Osteocyte (in vitro differentiated cells): ENCODE measurements at regions not wholly inside any gene's neighbourhood (a gene's known extent, or its start where the extent isn't known, plus 50 kb on each side); places are given as distances from the start of the nearest gene placed in this dataset.

Experiments used
- DNase-seq: peaks from one replicate; pipeline ENCODE4 v3.0.0; 2021; ENCODE audit warnings: mixed read lengths; ENCODE audit not compliant: unreplicated experiment; ENCODE audit errors: extremely low spot score
- H3K27ac Mint-ChIP-seq: one replicate; pipeline ENCODE4 v1.8.0; 2021; ENCODE audit warnings: mild to moderate bottlenecking, mixed read lengths; ENCODE audit not compliant: unreplicated experiment
- H3K27me3 Mint-ChIP-seq: one replicate; pipeline ENCODE4 v1.8.0; 2021; ENCODE audit warnings: mixed read lengths; ENCODE audit not compliant: unreplicated experiment
- H3K36me3 Mint-ChIP-seq: one replicate; pipeline ENCODE4 v1.8.0; 2021; ENCODE audit warnings: mixed read lengths; ENCODE audit not compliant: unreplicated experiment
- H3K4me1 Mint-ChIP-seq: one replicate; pipeline ENCODE4 v1.8.0; 2021; ENCODE audit warnings: mixed read lengths; ENCODE audit not compliant: unreplicated experiment
- H3K4me3 Mint-ChIP-seq: one replicate; pipeline ENCODE4 v1.8.0; 2021; ENCODE audit warnings: mild to moderate bottlenecking, moderate library complexity, mixed read lengths; ENCODE audit not compliant: unreplicated experiment
- H3K9me3 Mint-ChIP-seq: one replicate; pipeline ENCODE4 v1.8.0; 2021; ENCODE audit warnings: mixed read lengths; ENCODE audit not compliant: unreplicated experiment
- CTCF ChIP-seq: fragments of 200-600 bp; sonication (generic); IDR thresholded peaks from 2 replicates; pipeline ENCODE4 v1.5.0; 2021; ENCODE audit warnings: antibody characterized with exemption, mild to moderate bottlenecking, moderate library complexity

GRCh38 chr13:80605716-80606115, 264.8 kb upstream of the SPRY2 start:
- no peaks in the 10 kb centered on the region for H3K36me3 Mint-ChIP-seq
- H3K4me3 Mint-ChIP-seq: no peak overlapping the region
- no peaks in the 10 kb centered on the region for H3K27me3 Mint-ChIP-seq
- no peak overlapping the region for H3K27ac Mint-ChIP-seq
- DNase-seq: no peak
- H3K9me3 Mint-ChIP-seq: no peaks in the 10 kb centered on the region
- H3K4me1 Mint-ChIP-seq: no peaks in the 10 kb centered on the region
- no peak for TF ChIP-seq CTCF

- TF ChIP-seq CTCF: no peak
- Mint-ChIP-seq H3K9me3 (no peaks in the 10 kb centered on the region), H3K27ac (no peak overlapping the region), H3K4me3 (no peak overlapping the region), H3K4me1 (no peaks in the 10 kb centered on the region), H3K27me3 (no peaks in the 10 kb centered on the region), H3K36me3 (no peaks in the 10 kb centered on the region)
- no peak for DNase-seq
Measured at GRCh38 chr13:80605011-80605410, 264.1 kb upstream of the SPRY2 start.

- Mint-ChIP-seq H3K9me3 (no peaks in the 10 kb centered on the region), H3K36me3 (no peaks in the 10 kb centered on the region), H3K4me3 (no peak overlapping the region), H3K4me1 (peaks cover 3% of the 10 kb centered on the region), H3K27ac (no peak overlapping the region), H3K27me3 (no peaks in the 10 kb centered on the region)
- DNase-seq: no peak
- TF ChIP-seq CTCF: no peak
Measured at GRCh38 chr13:80604098-80604497, 263.2 kb upstream of the SPRY2 start.

- Mint-ChIP-seq H3K36me3 (no peaks in the 10 kb centered on the region), H3K9me3 (no peaks in the 10 kb centered on the region), H3K27me3 (no peaks in the 10 kb centered on the region), H3K4me3 (no peak overlapping the region), H3K4me1 (peaks cover 3% of the 10 kb centered on the region), H3K27ac (no peak overlapping the region)
- no peak for DNase-seq
- TF ChIP-seq CTCF: no peak
Measured at GRCh38 chr13:80603351-80603750, 262.4 kb upstream of the SPRY2 start.

- Mint-ChIP-seq H3K36me3 (no peaks in the 10 kb centered on the region), H3K9me3 (no peaks in the 10 kb centered on the region), H3K4me3 (no peak overlapping the region), H3K27me3 (no peaks in the 10 kb centered on the region), H3K4me1 (peaks cover 3% of the 10 kb centered on the region), H3K27ac (no peak overlapping the region)
- no peak for DNase-seq
- no peak for TF ChIP-seq CTCF
Measured at GRCh38 chr13:80599765-80600164, 258.8 kb upstream of the SPRY2 start.
